ENCODE measurements at regions not wholly inside any gene's neighbourhood (a gene's known extent, or its start where the extent isn't known, plus 50 kb on each side); places are given as distances from the start of the nearest gene placed in this dataset.

- Histone ChIP-seq H3K9me3 (replicated peaks; ENCODE audit: control insufficient read depth, insufficient read depth, low read depth, low read length) (no peaks in the 10 kb centered on the region), H4K20me1 (replicated peaks; ENCODE audit: control insufficient read depth, insufficient read depth, low read length) (no peaks in the 10 kb centered on the region), H3K4me1 (replicated peaks in 1 of 2; ENCODE audit: control insufficient read depth in 2 of 2, insufficient read depth in 2 of 2, low read length in 2 of 2) (no peaks in the 10 kb centered on the region), H3K4me2 (ENCODE audit: insufficient read depth, low read length) (no peak overlapping the region), H3K79me2 (ENCODE audit: control insufficient read depth, insufficient read depth, low read length) (no peaks in the 10 kb centered on the region), H3K9me1 (ENCODE audit: control insufficient read depth, insufficient read depth, low read length) (no peaks in the 10 kb centered on the region), H3K27me3 (ENCODE audit: control insufficient read depth in 2 of 2, insufficient read depth in 2 of 2, low read length in 2 of 2) (peaks cover 7 to 14% of the 10 kb centered on the region in 2 experiments; a peak in 4 of 5 replicates), H3K9ac (ENCODE audit: insufficient read depth in 1 of 2, low read depth in 2 of 2, low read length in 2 of 2) (no peak overlapping the region), H3K4me3 (no peak overlapping the region), H3K36me3 (ENCODE audit: control insufficient read depth, insufficient read depth, low read length) (no peaks in the 10 kb centered on the region), H3K27ac (ENCODE audit: extremely low read depth, low read depth, low read length) (no peak overlapping the region), H2AFZ (ENCODE audit: low read depth, low read length) (no peak overlapping the region)
- BruUV-seq (replicated peaks) = no TSS peak
- no peak for DNase-seq (ENCODE audit: extremely low read depth in 1 of 4, low spot score in 3 of 4)
- intact Hi-C loops (cut with micrococcal nuclease) (no loop called here), in situ Hi-C loops (cut with MboI) (no loop called here)
- WGBS (ENCODE audit: insufficient coverage, low coverage, missing lambda C conversion rate) = 1% methylated on average over 13 of the region's 17 CpGs
- no peak for TF ChIP-seq ZNF121 (CRISPR knock-in tag; conservative IDR thresholded peaks at IDR 0.05)
- no peak for TF ChIP-seq SRSF7 (optimal IDR thresholded peaks at IDR 0.05; ENCODE audit: low read depth, low read length)
- no peak for TF ChIP-seq SOX6 (IDR thresholded peaks at IDR 0.05)
- no peak for TF ChIP-seq MCM2 (IDR thresholded peaks at IDR 0.05; ENCODE audit: low read depth)
- no peak for TF ChIP-seq NCOA2 (IDR thresholded peaks at IDR 0.05; ENCODE audit: partially characterized antibody in 2 of 2)
- TF ChIP-seq WHSC1 (IDR thresholded peaks at IDR 0.05; ENCODE audit: low read length) = no peak
- ATAC-seq = no peak
- FAIRE-seq = no peak
- POLR2A ChIA-PET = interaction anchor here (0.5 kb wide), 1 partner anchor 46 kb away, joined by 3 read pairs; no protein-coding TSS in a partner anchor
- CTCF ChIA-PET (ENCODE audit: low intra/inter-chr PET ratio) = no interaction called here
Observed at GRCh38 chr11:134957540-134958335, 545.7 kb upstream of the B3GAT1 start.
